HG02798 (cell line): ENCODE measurements at regions not wholly inside any gene's neighbourhood (a gene's known extent, or its start where the extent isn't known, plus 50 kb on each side); places are given as distances from the start of the nearest gene placed in this dataset.

Source experiments
- ATAC-seq: cut with Tn5 transposase; IDR thresholded peaks from one replicate; pipeline ENCODE4 v1.9.1; 2021; ENCODE audit warnings: mild to moderate bottlenecking; ENCODE audit not compliant: unreplicated experiment, poor library complexity

DNA sequence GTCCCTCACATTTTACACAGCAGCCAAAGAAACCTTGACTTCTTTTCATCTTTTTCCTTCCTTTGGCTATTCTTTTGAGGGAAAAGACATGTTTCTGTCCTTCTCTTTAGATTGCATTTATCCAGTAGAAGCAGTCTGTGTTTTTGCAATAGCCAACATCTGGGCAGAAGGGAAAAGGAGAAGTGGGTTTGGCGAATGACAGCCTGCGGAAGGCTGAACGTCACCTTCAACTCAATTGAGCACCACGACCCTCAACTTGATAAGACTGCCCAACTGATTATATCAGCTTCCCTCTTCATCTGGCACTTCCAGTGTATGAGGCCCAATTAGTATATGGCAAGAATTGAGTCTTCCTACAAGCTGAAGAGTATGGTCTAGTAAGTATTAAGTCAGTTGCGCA, 1997.6 kb upstream of the WWC1 start:
- ATAC-seq = no peak

DNA sequence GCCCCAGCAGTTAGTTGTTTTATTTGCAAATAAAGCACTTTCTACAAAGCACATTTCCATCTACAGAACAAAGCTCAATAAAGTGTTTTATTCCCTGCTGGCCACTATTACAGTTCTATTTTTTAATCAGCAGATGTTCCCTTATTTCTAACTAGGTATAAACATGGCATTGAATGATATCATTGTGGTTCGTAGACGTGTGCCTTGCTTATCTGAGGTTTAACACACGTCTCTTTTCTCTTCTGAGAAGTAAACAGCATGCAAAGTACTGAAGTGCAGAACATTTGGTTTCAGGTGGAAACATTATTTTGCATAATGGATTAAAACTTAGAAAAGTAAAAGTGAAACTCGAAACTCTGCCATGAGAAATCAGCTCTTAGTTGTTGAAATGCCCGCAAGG, 1989.3 kb upstream of the WWC1 start:
- no peak for ATAC-seq

DNA sequence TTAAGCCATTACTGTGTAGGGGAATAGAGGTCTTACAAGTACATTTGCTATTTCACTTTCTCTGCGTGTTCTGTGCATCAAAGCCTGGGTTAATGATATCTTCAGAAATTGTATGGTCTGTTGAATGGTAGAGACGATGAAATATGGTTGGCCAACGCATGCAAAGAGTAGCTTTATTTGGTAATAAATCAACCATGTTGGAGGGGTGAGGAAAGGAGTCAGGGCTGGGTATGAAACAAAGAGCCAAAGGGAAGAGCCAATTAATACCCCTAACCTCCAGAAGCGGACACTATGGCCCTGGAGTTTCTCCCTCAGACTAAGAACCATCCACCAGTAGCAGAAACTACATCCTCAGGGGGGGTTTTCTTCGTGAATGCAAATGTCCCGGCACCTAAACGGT, 1974.0 kb upstream of the WWC1 start:
- no peak for ATAC-seq

DNA sequence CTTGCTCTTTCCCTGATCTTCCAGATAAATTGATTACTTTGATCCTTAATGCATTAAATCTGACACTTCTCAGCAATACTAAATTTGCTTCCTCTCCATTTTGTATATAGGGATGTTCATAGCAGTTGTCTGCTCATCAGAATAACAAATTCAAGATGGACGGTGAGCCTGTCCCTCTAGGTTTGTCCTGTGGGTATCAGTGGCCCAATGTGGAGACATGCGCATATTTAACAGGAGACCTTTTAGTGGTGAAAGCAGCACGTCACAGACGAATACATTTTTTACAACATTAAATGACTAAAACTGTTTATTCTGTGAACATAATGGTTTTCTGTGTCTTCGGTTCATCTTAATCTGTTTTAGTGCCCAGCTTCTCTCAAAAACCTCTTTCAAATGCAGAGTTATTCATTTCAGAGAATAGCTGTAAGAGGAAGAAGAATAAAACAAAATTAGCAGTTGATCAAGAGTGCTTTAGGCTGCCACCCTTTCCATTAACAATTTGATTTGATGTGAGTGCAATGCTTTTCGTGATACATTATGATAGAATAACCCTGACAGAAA, 1970.4 kb upstream of the WWC1 start:
- no peak for ATAC-seq

DNA sequence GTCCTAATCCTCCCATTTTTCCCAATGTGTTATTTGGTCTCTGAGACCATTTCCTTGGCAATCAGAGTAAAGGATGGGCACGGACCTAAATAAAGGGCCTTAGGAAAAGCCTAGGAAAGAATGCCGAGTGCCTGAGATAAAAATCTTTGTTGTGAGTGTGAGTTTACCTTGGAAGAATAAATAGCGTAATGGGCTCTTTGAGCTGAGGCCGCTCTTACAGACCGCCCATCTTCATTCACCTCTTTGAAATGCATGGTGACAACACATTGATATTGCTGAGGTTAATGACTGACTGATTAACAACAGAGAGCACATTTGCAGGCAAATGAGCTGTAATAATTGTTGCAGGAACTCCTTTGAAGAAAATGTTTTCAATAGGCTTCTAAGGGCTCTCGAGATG, 1967.1 kb upstream of the WWC1 start:
- ATAC-seq = no peak

DNA sequence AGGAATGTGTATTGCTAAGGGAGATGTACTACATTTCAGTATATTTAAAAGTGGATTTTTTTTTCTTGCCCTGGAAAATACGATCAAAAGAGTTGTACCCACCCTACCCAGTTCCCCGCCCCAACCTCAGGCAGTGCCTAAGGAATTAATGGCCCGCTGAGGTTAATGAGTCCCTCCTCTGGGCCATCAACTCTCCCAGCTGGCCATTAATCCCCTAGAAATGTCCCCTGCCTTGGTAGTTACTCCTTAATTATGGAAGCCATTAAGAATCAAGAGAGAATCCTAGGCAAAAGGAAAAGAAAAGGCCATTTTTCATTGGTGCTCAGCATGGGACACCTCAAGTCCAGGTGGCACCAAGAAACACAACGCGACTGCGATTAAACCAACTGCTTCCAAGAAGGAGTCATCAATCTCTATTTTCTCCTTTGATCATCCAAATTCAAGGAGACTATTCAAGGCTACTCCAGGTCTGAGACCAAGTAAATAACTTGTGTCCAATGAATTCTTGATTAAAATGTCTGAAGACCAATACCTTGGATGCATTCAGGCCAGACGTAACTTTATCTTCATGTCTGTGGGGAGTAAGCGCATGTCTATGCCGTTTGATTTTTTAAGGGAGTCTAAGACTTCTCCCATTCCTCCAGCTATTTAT, 1962.2 kb upstream of the WWC1 start:
- ATAC-seq = no peak

DNA sequence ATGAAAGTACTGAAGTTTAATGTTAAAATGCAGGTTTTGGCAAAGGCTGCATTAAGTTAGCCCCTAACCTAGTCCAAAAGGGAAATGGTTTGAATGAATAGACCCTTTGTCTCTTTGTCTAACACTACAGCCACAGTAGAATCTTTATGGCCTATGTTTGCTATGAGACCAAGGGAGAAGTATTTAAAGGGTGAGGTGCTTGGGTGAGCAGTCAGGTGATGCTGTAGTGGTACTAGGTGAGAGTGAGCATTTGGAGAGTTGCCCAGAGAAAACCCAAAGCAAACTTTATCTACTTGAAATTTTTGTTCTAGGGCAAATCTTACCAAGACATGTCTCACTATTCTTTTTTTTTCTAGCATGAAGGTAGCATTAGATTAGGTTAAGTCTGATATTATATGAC, 1961.4 kb upstream of the WWC1 start:
- ATAC-seq = no peak

DNA sequence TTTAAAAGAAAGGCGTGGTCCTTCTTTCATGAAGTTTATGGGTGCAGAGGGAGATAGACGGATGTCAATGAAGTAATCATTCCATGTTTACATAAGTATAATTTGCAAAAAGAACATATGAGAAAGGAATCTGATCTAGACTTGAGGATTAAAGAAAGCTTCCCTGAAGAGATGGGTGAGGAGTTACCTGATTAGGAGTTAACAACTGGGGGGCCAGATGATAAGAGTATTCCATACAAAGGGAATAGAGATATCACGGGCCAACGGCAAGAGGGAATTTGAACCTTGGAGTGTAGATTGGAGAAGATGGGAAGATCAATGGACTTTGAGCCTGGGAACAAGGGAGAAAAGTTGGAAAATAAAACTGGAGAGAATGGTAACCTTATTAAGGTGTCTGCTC, 1959.9 kb upstream of the WWC1 start:
- ATAC-seq = no peak

DNA sequence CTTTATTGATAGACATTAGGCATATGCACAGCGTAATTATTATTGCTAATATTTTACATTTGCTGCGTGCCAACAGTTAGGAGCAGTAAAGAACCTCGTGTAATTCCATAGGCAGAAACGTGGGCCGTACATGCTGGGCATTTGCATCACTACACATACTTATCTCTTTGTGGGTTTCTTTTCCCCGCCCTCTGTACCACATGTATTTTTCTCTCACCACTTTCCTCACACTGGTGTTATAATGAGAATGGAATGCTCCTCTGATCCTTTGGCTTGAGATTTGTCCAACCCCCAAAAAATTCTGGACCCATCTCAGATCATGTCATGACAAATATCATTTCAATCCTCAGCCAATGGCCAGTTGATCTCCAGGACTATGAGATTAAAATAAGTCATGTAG, 1952.6 kb upstream of the WWC1 start:
- no peak for ATAC-seq

DNA sequence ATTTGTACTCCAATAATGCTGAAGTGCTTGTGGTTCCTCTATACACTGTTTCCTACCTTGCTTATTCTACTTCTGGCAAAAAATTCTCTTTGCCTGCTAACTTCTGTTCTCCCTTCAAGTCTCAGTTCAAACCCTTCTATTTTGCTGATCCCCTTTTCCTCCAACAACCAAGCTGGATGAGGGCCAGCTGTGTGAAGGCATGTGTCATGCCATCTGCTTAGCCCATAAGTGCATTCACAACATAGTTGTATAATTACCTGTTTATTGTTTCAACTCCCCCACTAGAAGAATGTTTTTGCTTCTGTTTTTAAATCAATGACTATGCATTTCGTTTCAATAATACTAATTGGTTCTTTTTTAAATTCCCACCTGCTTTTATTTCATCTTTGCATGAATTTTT, 1951.4 kb upstream of the WWC1 start:
- ATAC-seq = no peak

DNA sequence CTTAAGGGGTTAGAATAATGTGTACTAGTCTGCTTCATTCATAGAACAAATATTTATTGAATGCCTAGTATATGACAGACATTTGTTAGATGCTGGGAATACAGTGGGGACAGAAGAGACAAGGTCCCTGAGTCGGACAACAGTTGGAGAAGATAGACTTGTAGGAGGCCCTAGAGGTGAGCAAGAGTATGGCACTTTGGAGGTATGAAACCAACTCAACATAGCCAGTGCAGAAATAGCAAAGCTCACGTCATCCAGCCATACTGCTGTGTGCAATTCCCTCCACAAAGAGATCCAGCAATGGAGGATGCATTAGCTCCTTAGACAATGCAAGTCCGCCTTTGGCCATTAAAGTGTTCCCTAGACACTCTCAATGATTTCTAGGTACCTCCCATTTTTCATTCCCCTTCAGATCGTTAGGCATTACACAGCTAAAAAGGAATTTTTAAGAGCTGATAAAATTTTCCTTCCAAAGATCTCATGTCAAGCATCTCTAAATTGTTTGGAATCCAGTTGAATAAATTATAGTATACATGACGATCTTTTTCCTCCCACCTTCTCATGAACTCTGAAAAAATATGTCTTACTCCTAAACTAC, 1949.6 kb upstream of the WWC1 start:
- no peak for ATAC-seq

DNA sequence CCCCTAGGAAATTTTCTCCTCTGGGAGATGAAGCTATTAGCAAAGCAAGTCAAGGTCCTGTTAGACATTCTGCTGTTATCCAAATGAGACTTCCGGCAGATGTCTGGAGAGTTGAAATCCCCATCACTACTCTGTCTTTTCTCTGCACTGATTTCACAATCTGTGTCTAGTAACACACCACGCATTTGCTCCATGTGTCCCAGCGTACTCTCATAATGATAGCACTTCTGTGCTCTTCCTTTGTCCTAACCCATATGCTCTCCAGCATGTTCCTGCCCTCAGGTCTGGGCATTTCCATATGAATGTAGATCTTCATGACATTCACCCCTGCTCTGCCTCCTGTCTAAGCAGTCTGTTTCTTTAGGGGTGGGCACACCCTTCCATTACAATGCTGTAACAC, 1949.0 kb upstream of the WWC1 start:
- ATAC-seq = no peak

DNA sequence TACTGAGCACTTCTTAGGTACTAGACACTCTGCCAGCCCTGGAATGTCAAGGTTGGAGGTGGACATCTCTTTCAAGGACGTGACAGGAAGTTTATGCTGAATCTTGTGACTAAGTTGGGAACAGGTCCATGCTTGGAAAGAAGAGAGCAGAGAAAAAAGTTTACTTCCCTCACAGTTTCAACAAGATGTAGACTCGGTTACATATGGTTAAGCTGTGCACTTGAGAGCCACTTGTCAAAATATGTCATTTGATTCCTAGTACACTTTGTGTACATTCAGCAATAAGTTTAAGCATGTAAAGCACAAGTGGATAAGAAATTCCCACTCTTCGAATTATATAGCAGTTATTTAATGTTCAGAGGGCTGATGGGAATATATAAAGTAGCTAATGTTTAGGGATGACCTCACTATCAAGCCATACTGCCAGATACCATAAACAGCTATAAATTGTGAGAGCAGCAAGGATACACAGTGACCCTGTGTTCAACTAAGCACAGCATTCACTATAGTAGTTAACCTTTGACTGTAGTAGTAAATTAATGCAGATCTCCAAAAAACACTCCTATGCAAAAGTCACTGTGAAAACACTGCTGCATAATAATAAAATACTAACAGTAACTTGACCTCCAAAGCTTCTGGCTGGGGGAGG, 1944.6 kb upstream of the WWC1 start:
- no peak for ATAC-seq

DNA sequence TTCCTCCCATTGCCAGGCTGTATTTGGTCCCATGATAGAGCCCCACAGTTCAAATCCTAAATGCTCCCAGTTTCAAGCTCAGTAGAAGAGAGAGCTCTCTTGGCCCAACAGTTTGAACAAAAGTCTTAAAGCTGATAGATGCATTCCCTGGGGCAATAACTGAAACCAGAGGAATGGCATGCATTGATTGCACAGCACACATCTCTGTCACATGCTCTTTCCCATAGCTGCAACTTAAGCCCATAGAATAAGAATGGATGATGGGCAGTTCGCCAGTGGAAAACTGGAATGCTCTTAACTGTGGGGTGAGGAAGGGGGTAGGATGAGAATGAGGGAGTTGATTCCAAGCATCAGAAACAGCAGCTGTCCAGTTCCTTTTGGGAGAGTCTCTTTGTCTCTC, 1942.4 kb upstream of the WWC1 start:
- no peak for ATAC-seq

DNA sequence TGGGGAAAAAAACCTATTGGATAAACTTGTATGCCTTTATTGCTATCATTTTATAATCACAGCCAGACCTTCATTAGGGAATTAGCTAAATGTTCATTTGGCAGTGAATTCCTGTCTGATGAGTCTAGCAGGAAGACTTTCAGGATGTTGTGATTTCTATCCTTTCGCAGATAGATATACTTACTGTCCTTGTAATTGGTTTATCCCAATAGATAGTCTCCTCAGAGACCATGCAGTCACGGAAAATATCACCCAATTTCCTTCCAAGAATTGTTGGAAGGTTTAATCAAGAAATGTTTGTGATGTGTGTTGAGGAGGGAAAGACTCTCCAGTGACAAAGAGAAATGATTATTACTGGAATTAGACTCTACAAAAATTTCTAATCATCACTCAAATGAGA, 1937.9 kb upstream of the WWC1 start:
- ATAC-seq = no peak

DNA sequence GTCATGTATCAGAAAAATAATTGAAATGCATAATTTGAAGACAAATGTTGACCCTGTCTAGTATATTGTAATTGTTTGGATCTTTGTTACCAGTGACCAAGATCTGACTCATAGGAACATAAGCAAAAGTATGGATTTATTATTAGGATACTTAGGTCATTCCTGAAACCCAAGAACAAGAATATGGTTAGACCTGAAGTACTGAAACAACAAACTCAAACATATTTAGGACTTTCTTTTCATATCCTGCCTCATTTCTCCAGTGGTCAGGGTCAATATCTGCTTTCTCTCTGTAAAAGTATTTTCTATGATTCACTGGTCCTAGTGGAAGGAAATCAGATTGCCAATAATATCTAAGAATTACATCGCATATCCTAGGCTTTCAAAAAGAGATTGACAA, 1937.1 kb upstream of the WWC1 start:
- no peak for ATAC-seq

DNA sequence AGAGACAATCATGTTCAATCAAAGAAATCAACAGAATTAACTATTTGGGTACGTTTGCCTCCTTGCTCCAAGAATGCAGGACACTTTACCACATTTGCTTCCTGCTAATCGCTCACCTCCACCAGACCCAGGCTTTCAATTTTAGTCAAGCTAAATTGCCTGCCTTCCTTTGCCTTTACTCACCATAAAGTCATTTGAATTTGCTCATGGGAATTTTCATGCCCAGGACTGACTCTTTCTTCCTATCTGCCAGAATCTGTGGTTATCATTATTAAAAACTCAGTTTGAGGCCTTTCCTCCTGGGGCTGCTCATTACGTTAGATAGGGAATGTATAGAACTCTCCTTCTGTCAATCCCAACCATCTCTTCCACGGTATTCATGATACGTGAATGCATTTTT, 1935.3 kb upstream of the WWC1 start:
- no peak for ATAC-seq

DNA sequence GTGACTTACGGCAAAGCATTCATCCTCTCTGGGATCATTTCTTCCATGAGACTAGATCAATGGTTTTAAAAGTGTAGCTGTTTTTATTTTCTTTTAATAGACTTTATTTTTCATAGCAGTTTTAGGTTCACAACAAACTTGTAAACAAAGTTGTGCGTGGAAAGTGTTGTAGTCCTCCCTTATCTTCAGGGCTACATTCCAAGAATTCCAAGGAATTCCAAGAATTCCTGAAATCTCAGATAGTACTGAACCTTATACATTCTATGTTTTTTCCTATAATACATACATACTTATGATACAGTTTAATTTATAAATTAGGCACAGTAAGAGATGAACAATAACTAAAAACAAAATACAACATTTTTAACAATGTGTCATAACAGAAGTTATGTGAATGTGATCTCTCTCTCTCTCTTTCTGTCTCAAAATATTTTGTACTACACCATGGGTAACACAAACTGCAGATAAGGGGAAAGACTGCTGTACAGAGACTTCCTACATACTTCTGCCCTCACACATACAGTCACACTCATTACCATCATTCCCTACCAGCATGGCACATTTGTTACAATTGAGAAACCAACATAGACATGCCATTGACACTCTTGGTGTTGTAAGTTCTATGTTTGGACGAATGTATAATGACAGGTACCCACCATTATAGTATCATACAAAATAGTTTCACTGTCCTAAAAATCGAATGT, 1933.2 kb upstream of the WWC1 start:
- no peak for ATAC-seq

DNA sequence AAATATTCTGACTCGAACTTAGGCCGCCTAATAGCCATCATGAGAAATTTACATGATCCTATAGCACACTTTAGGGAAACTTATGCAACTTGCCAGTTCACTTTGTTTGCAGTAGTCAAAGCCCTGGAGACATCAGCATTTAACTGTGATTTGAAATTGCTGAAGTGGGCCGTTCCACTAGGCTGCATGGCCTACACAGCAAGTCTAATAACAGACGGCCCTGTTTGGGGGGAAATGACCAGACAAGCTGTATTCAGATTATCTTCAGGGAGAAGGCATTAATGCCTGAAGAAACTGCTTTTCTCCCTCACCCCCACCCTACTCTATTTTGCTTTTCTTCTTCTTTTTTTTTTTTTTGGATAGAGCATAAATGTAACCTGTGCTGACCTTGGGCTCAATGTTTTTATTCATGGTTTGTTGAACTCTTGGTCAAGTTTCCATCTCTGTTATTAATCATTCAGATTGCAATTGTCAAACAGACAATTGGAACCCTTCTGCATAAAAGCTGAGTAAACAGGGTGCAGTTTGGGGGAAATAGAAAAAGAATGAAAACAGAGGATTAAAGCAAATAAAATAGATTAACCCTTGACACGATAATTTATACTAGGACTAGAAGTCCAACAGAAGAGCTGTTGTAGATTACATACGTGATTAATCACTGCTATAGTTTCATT, 1928.2 kb upstream of the WWC1 start:
- ATAC-seq = no peak

DNA sequence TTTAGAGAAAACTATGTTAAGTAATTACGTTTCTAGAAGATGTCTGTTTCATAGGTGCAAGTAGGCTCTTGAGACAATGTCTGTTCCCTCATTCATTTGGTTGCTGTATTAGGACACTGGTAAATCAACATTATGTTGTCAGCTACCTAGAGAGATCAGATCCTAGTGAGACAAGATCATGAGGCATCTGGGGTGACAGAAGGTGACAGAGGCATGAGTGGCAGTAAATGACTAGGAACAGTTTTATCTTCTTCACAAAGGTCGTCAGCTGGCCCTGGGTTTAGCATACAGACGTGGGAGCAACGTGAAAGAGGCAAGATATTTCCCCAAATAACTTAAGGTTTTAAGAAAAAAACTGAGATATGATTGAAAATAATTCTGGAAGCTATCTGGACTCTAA, 1926.3 kb upstream of the WWC1 start:
- no peak for ATAC-seq

DNA sequence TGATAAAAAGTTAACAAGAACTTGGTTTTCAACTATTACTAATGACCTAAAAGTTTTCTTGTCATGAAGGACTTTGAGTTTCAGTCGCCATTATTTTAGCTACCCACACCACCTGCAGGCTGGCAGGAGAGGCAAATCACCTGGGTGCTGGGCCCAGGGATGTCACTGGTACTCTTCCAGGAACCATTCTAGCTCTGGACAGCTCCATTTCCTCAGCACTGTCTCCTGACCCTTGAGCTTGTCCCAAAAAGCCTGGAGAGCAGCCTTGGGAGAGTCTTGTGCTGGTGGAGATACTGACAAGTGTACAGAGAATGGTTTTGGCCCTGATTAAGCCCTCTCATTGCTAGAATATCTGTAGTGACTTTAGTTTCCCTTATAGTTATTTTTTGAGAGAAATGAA, 1924.1 kb upstream of the WWC1 start:
- no peak for ATAC-seq
